PC-3 (cell line): ENCODE measurements at regions not wholly inside any gene's neighbourhood (a gene's known extent, or its start where the extent isn't known, plus 50 kb on each side); places are given as distances from the start of the nearest gene placed in this dataset.

Source experiments
- ATAC-seq: fragments of 200-7000 bp; cut with Tn5 transposase; 2 replicates; pipeline ENCODE4 v1.9.1; 2020; ENCODE audit warnings: mild to moderate bottlenecking, moderate library complexity
- BruUV-seq: library from RNA; stranded (reverse); fragments of 400-500 nt; replicated peaks from 2 replicates; lab custom pipeline; 2021; lab: Mats Ljungman, UMichigan
- CTCF ChIA-PET: fragments of 300-600 bp; sonication (Branson Sonifier 250); formaldehyde crosslinking; loops from one replicate; lab custom pipeline; 2022; ENCODE audit warnings: antibody characterized with exemption; lab: Charles Lee
- POLR2A ChIA-PET: fragments of 300-600 bp; sonication (Branson Sonifier 250); formaldehyde crosslinking; loops from one replicate; lab custom pipeline; 2022; ENCODE audit warnings: antibody characterized with exemption; ENCODE audit not compliant: unreplicated experiment; lab: Charles Lee
- DNase-seq: peaks from one replicate; pipeline ENCODE4 v3.0.0-alpha.2; 2015
- H2AFZ ChIP-seq: fragments of 300-600 bp; sonication (generic); 2 replicates; pipeline ENCODE4 v1.6.0; 2016; ENCODE audit warnings: antibody characterized with exemption, low read length
- H3F3A ChIP-seq: fragments of 300-600 bp; sonication (generic); one replicate; pipeline ENCODE4 v1.6.0; 2017; ENCODE audit warnings: antibody characterized with exemption, low read length, control low read depth, mild to moderate bottlenecking; ENCODE audit not compliant: unreplicated experiment
- H3K27ac ChIP-seq: fragments of 300-600 bp; sonication (generic); 2 replicates; pipeline ENCODE4 v1.5.1; 2016; ENCODE audit warnings: mild to moderate bottlenecking, low read length
- H3K27me3 ChIP-seq: fragments of 300-600 bp; sonication (generic); 2 replicates; pipeline ENCODE4 v1.6.1; 2016; ENCODE audit warnings: low read length, mixed read lengths
- H3K36me3 ChIP-seq: fragments of 300-600 bp; sonication (generic); 2 replicates; pipeline ENCODE4 v1.6.1; 2016; ENCODE audit warnings: low read depth, mixed run types, low read length, mixed read lengths
- H3K4me1 ChIP-seq: fragments of 300-600 bp; sonication (generic); 2 replicates; pipeline ENCODE4 v1.5.1; 2016; ENCODE audit warnings: low read length; ENCODE audit not compliant: insufficient read depth
- H3K4me2 ChIP-seq: fragments of 300-600 bp; sonication (generic); 2 replicates; pipeline ENCODE4 v1.6.0; 2016; ENCODE audit warnings: low read length
- H3K4me3 ChIP-seq: fragments of 300-600 bp; sonication (generic); 2 replicates; pipeline ENCODE4 v1.5.1; 2016; ENCODE audit warnings: mild to moderate bottlenecking, low read length, mixed read lengths
- H3K79me2 ChIP-seq: fragments of 300-600 bp; sonication (generic); 2 replicates; pipeline ENCODE4 v1.6.1; 2017; ENCODE audit warnings: low read length, mixed read lengths
- H3K9ac ChIP-seq: fragments of 300-600 bp; sonication (generic); 2 replicates; pipeline ENCODE4 v1.6.0; 2016; ENCODE audit warnings: mild to moderate bottlenecking, low read length
- H3K9me2 ChIP-seq: fragments of 300-600 bp; sonication (generic); replicated peaks from 2 replicates; pipeline ENCODE4 v1.6.1; 2016; ENCODE audit warnings: mixed run types, low read length, mixed read lengths
- H3K9me3 ChIP-seq: fragments of 300-600 bp; sonication (generic); 2 replicates; pipeline ENCODE4 v1.6.1; 2016; ENCODE audit warnings: low read length, mixed read lengths
- H4K20me1 ChIP-seq: fragments of 300-600 bp; sonication (generic); 2 replicates; pipeline ENCODE4 v1.6.1; 2016; ENCODE audit warnings: low read length, mixed read lengths
- EZH2 ChIP-seq: fragments of 300-600 bp; sonication (generic); IDR thresholded peaks from one replicate; pipeline ENCODE4 v1.6.1; 2017; ENCODE audit warnings: antibody characterized with exemption, mild to moderate bottlenecking, low read length; ENCODE audit not compliant: unreplicated experiment
- EZH2phosphoT487 ChIP-seq: fragments of 300-600 bp; sonication (generic); IDR thresholded peaks from 2 replicates; pipeline ENCODE4 v1.6.1; 2018; ENCODE audit warnings: mild to moderate bottlenecking, antibody characterized with exemption, low read length, borderline replicate concordance
- intact Hi-C: fragments of 100-400 bp; cut with micrococcal nuclease; formaldehyde crosslinking; loops from 2 replicates; pipeline ENCODE4 v1.9.0; 2023
- TF ChIP-seq, protein P1 (sequence below): fragments of 300-600 bp; sonication (generic); conservative IDR thresholded peaks from 2 replicates; pipeline ENCODE4 v1.5.1; 2017; ENCODE audit warnings: antibody characterized with exemption, low read depth, mild to moderate bottlenecking, low read length

DNA sequence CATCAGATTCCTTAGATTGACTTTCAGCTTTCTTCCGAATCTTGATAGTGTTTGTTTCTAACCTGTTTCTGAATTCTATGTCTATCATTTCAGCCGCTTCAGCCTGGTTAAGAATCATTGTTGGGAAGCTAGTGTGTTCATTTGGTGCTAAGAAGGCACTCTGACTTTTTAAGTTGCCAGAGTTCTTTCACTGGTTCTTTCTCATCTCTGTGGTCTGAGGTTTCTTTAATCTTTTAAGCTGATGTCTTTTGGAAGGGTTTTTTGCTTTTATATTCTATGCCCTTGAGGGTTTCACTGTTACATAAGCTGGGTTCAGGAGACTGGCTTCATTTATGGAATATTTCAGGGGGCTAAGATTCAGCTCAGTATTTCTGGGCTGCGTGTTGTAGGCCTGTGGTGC, 104.5 kb upstream of the PRSS58 start:
- Histone ChIP-seq H2AFZ (no peak overlapping the region), H3K9me3 (no peaks in the 10 kb centered on the region), H3K4me3 (no peak overlapping the region), H3K9me2 (no peaks in the 10 kb centered on the region), H3K27me3 (no peaks in the 10 kb centered on the region), H3K36me3 (no peaks in the 10 kb centered on the region), H4K20me1 (no peaks in the 10 kb centered on the region), H3K4me1 (no peaks in the 10 kb centered on the region; the same call in 1 of the 2 replicates), H3K27ac (no peak overlapping the region), H3F3A (no peaks in the 10 kb centered on the region), H3K4me2 (no peak overlapping the region), H3K79me2 (no peaks in the 10 kb centered on the region), H3K9ac (no peak overlapping the region)
- no TSS peak for BruUV-seq
- no peak for ATAC-seq
- DNase-seq = no peak
- ChIA-PET POLR2A (no interaction called here), CTCF (no interaction called here)
- TF ChIP-seq, protein P1, sequence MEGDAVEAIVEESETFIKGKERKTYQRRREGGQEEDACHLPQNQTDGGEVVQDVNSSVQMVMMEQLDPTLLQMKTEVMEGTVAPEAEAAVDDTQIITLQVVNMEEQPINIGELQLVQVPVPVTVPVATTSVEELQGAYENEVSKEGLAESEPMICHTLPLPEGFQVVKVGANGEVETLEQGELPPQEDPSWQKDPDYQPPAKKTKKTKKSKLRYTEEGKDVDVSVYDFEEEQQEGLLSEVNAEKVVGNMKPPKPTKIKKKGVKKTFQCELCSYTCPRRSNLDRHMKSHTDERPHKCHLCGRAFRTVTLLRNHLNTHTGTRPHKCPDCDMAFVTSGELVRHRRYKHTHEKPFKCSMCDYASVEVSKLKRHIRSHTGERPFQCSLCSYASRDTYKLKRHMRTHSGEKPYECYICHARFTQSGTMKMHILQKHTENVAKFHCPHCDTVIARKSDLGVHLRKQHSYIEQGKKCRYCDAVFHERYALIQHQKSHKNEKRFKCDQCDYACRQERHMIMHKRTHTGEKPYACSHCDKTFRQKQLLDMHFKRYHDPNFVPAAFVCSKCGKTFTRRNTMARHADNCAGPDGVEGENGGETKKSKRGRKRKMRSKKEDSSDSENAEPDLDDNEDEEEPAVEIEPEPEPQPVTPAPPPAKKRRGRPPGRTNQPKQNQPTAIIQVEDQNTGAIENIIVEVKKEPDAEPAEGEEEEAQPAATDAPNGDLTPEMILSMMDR = no peak
- no peak for TF ChIP-seq EZH2phosphoT487
- no peak for TF ChIP-seq EZH2
- intact Hi-C loops = no loop called here

- Histone ChIP-seq H4K20me1 (no peaks in the 10 kb centered on the region), H3K27me3 (no peaks in the 10 kb centered on the region), H3K4me3 (no peak overlapping the region), H3K79me2 (no peaks in the 10 kb centered on the region), H2AFZ (no peak overlapping the region), H3F3A (no peaks in the 10 kb centered on the region), H3K9me2 (no peaks in the 10 kb centered on the region), H3K36me3 (no peaks in the 10 kb centered on the region), H3K9ac (no peak overlapping the region), H3K27ac (no peak overlapping the region), H3K4me2 (no peak overlapping the region), H3K4me1 (peaks cover 22% of the 10 kb centered on the region), H3K9me3 (no peaks in the 10 kb centered on the region)
- TF ChIP-seq EZH2phosphoT487 (no peak), EZH2 (no peak)
- TF ChIP-seq, protein P1 = no peak
- no TSS peak for BruUV-seq
- CTCF ChIA-PET = interaction anchor here (0.6 kb wide), 1 partner anchor 30 kb away, joined by 11 read pairs; no protein-coding TSS in a partner anchor
- POLR2A ChIA-PET = interaction anchor here (0.5 kb wide), 1 partner anchor 148 kb away, joined by 4 read pairs; no protein-coding TSS in a partner anchor
- intact Hi-C loops = loop anchor here (2.0 kb wide), 2 partner anchors 25 to 121 kb away; no protein-coding TSS in a partner anchor
- DNase-seq (no peak), ATAC-seq (no peak)
Observed at GRCh38 chr7:142359694-142360279, 101.9 kb upstream of the PRSS58 start.

- Histone ChIP-seq H4K20me1 (no peaks in the 10 kb centered on the region), H3K79me2 (no peaks in the 10 kb centered on the region), H3K4me3 (no peak overlapping the region), H3F3A (no peaks in the 10 kb centered on the region), H3K9ac (no peak overlapping the region), H2AFZ (peak overlapping the region; percentile 64), H3K27me3 (no peaks in the 10 kb centered on the region), H3K4me2 (peak overlapping the region; percentile 67), H3K36me3 (no peaks in the 10 kb centered on the region), H3K9me2 (no peaks in the 10 kb centered on the region), H3K4me1 (peaks cover 22% of the 10 kb centered on the region), H3K9me3 (no peaks in the 10 kb centered on the region), H3K27ac (no peak overlapping the region)
- BruUV-seq = no TSS peak
- ChIA-PET POLR2A (no interaction called here), CTCF (no interaction called here)
- ATAC-seq = peak; percentile 81
- intact Hi-C loops = loop anchor here (2.0 kb wide), 2 partner anchors 27 to 123 kb away; no protein-coding TSS in a partner anchor
- no peak for TF ChIP-seq EZH2
- TF ChIP-seq, protein P1 = peak; percentile 85
- peak; percentile 78 for DNase-seq
Observed at GRCh38 chr7:142357953-142358520, 100.2 kb upstream of the PRSS58 start.
